Bone marrow (tissue), 2 donors: ENCODE measurements at regions not wholly inside any gene's neighbourhood (a gene's known extent, or its start where the extent isn't known, plus 50 kb on each side); places are given as distances from the start of the nearest gene placed in this dataset.

Experiments
- DNase-seq, 2 donors: peaks; one replicate each; lab custom pipeline; 2025; lab: John Stamatoyannopoulos, UW

DNA sequence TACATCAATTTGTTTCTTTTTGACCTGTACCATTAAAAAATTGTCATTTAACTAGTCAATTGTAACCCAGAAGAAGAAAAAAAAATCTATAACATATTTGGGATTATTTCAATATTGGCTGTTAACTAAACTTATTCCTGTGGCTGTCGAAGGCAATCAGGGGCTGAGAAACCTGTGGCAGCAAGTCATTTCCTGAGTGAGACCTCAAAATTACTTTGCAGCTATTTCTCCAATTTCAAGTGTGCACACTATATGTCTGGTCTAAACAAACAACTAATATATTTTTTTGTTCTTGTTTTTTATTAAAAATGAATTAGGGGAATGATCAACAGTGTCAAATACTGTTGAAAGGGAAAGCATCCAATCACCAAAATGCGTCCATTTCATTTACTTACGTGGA, 1357.6 kb upstream of the B3GALT2 start:
- DNase-seq = no peak

DNA sequence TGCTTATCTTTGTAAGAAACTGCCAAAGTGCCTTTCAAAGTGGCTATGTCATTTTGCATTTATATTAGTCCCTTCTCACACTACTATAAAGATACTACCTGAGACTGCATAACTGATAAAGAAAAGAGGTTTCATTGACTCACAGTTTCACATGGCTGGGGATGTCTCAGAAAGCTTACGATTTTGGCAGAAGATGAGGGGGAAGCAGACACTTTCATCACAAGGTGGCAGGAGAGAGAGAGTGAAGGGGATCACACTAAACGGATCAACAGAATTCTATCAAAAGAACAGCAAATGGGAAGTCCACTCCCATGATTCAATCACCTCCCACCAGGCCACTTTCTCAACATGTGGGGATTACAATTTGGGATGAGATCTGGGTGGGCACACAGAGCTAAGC, 1352.0 kb upstream of the B3GALT2 start:
- DNase-seq = no peak

DNA sequence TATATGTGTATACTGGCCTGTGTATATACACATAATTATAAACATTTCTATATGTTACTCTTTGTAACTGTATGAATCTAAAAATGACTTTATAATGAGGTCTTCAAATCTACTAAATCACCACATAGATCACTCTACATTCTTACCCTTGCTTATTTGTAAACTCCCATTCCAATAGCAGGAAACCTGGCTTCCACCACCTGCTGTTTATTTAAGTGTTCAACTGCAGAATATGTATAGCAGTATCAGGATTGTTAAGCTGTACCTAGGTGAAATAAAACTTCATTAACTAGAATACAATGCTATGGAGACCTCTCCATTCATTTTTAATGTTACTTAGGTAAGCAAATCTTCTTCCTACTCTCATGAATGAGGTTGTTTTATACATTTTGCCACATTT, 1351.1 kb upstream of the B3GALT2 start:
- no peak for DNase-seq

DNA sequence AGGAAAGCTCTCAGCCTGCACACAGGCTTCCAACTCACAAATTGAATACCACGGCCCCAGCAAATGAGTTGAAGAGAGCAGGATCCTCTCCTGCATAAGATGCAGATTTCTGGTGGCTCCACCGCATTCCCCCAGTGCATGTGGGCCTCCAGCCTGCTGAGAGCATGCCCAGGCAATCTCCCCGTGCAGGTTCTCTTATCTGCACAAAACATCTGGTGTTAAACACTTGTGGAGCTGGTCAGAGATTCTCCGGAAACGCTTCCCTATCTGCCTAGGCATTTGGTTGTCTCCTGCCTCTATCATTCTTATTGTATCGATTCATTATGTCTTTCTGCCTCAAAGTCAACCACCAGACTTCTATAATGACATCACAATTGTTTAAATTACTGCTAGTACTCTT, 1349.0 kb upstream of the B3GALT2 start:
- no peak for DNase-seq

DNA sequence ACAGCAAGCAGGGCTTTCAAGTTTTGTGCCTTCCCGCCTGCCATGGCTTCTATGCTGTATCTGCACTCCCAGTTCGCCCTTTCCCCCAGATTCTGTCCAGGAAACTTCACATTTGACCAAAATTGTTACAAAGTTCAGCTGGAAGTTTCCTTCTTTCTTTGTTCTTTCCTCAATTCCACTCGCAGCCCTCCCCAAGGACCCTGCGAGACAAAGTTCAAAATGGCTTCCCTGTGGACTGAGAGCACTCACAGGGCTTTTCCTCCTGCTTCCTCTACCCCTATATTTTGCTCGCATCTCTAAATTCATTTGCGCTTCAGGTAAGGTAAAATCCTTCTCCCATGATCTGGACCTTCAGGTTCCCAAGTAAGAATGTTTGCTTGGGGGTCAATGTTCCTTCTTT, 1348.4 kb upstream of the B3GALT2 start:
- no peak for DNase-seq

DNA sequence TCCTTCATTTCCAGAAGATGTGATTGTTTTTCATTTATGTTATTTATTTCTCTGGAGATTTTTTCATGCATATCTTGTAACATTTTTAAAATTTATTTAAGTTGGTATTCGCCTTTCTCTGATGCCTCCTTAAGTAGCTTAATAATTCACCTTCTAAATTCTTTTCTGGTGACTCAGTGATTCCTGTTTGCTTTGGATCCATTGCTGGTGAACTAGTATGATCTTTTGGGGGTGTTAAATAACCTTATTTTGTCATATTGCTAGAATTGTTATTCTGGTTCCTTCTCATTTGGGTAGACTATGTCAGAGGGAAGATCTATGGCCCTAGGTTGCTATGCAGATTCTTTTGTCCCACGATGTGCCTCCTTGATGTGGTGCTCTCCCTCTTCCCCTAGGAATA, 1347.2 kb upstream of the B3GALT2 start:
- no peak for DNase-seq

DNA sequence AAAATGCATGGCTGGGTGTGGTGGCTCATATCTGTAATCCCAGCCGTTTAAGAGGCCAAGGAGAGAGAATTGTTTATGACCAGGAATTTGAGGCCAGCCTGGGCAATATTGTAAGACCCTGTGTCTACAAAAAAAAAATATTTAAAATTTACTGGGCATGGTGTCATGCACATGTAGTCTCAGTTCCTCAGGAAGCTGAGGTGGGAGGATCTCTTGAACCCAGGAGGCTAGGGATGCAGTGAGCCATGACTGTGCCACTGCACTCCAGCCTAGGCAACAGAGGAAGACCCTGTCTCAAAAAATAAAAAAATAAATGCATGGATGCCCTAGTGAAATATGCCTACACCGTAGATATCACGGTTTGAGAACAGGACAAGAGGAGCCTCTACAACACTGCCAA, 1331.2 kb upstream of the B3GALT2 start:
- DNase-seq = no peak

DNA sequence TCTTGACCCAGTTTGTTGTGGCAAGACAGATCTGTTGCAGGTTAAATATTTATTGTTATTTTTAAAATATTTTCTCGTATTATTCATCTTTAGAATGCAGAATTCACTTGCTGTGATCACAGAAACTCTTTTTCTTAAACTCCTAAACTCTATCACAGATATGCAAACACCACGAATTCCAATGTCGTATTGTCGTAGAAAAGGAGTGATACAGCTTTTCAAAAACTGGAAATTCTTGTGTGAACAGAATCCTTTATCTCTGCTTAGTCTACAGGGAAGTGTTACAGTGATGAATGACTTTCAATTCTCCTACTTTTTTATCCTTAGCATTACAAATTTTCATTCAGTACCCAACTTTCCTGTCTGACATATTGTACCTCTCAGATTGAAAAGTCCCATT, 1329.5 kb upstream of the B3GALT2 start:
- no peak for DNase-seq

DNA sequence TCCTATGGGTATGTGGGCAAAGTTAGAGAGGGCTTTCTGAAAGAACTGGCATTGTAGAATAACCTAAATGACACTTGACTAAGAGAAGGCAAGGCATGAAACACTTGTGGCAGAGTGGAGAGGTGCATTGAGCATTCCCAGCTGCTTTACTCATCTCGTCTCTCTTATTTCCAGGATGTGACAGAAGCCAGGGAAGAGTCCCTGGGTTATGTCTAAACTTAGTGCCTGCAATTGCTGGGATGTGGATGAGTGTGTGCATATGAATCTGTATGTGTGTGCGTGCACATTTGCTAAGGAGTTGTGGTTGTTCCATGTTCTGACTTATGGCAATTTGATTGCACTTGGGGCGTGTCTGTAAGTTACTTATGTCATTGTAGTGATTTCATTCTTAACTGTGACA, 1326.5 kb upstream of the B3GALT2 start:
- DNase-seq = no peak

DNA sequence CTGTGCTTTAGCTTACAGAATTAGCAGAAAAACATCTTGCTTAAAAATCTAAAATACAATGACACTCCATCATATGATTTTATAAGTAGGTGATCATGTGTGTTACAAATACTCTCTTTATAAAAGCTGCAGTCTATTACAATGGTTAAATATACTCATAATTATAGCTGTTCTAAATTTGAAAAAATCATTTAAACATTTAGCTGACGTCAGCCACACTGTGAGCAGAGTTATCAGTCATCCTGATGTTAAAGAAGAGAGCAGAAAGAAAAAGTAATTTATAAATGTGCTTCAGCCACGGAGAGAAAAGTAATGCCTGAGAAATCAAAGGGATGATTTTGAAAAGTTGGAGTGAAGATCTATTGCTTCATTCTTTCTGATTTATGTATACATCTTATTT, 1325.9 kb upstream of the B3GALT2 start:
- no peak for DNase-seq

DNA sequence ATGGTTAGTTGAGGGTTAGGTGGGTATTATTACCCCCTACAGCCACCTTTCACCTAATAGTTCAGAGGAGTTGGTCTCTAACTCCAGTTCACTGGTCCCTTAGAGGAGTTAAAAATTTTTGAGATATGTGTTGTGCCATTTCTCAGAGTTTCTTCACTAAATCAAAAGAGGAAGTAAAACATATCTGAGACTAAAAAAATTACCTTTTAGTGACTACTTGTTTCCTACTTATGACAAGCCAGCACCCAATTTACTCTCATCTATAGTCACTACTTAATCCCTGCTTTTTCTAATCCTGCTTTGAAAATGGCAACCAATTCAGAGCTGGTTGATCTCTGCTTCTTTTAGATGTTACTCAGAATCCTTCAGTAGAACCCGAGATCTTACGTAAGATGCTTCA, 1316.8 kb upstream of the B3GALT2 start:
- DNase-seq = no peak

DNA sequence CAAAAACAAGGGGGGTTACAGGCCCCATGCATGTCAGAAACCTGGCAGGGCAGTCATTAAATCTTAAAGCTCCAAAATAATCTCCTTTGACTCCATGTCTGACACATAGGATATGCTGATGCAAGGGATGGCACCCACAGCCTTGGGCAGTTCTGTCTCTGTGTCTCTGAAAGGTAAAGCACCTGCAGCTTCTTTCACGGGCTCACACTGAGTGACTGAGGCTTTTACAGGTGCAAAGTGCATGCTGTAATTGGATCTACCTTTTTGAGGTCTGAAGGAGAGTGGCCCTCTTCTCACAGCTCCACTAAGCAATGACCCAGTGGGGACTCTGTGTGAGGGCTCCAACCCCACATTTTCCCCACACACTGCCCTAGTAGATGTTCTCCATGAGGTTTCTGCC, 1309.0 kb upstream of the B3GALT2 start:
- no peak for DNase-seq

DNA sequence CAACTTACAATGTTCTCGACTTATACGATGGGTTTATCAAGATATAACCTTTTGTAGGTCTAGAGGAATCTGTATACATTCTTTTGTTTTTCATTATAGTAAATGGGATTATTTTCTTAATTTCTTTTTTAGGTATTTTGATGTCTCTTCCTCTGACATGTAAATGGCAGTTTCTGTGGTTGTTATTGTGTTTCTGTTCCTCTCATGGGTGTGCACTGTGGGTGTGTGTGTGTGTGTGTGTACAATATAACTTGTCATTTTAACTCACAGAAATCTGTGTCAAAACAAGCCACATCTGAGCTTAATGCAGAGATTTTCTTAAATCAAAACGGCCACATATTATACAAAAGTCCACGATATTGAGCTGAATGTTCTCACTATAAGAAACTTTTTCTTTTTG, 1300.8 kb upstream of the B3GALT2 start:
- no peak for DNase-seq

DNA sequence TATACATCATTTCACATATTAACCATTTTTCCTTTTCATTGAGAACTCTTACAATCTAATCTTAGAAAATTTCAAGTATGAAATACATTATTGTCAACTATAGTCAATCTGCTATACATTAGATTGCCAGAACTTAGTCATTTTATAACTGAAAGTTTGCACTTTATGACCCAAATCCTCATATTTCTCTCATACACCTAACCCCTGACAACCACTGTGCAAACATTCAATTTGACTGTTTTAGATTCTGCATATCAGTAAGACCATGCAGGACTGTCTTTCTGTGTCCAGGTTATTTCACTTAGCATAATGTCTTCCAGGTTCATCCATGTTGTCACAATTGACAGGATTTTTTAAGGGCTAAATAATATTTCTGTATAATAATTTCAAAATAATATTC, 1299.0 kb upstream of the B3GALT2 start:
- DNase-seq = no peak

DNA sequence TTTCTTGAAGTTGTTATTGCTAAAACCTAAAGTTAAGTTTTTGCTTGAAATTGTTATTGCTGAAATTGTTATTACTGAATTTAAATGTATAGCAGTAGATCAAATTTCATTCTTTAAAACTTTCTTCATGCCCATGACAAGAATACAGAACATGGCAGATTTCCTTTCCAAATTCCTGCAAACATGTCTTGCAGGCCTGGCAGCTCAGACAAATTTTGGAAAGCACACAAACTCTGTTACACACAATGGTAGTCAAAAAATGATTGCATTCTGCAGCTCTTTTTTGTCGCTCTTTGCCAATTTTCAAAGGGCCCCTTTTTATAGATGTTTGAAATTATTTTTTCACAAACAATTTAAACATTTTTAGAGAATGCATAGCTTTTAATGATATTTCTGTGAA, 1292.3 kb upstream of the B3GALT2 start:
- DNase-seq = no peak

DNA sequence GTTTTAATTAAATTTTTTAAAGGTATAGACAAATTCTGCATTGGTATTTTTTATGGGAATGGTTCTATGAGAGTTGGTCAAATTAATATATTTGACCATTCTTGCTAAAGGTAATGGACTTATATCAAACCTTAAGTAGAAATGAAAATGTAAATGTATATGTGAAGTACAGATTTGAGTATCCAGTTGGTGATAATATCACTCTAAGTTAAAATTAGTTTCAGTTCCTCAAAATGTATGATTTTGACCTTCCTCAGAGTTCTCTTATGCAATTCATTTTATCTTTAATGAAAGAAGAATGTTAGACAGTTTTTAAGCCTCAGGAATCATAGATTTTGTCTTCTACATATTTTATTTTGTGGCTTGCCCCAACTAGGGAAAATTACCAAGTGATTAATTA, 1291.5 kb upstream of the B3GALT2 start:
- DNase-seq = no peak

DNA sequence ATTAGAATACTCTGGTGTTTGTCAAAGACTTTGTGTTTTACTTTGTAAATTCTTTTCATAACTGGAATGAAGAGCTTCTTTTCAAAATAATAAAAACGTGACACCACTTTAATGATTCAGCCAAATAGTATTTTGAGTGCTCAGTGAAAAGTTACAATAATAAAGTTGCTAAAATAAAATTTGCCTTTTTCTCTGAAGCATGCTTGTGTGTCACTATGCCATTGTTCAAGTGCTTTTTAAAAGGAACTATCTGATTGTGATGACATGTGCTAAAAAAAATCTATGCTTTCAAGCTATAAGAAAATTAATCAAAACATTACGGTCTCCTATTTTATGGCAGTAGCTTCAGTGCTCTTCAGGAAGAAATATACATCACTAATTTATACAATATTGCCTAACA, 1290.5 kb upstream of the B3GALT2 start:
- no peak for DNase-seq

DNA sequence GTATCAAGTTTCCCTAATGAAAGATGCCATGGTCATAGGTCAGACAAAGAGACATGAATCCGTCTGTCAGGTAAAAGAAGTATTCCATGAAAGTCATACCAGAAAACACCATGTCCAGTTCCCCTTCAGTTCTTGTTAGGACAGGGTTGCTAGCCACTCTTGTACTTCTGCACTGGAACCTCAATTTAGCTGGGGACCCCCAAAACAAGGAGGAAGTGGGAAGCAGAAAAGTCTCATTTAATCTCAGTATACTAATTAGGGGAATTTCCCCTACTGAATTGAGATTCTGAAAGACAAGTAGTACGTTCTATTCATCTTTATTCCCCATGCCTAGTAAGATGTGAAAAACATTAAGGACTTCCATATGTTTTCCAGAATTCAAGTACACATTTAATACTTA, 1289.9 kb upstream of the B3GALT2 start:
- no peak for DNase-seq

DNA sequence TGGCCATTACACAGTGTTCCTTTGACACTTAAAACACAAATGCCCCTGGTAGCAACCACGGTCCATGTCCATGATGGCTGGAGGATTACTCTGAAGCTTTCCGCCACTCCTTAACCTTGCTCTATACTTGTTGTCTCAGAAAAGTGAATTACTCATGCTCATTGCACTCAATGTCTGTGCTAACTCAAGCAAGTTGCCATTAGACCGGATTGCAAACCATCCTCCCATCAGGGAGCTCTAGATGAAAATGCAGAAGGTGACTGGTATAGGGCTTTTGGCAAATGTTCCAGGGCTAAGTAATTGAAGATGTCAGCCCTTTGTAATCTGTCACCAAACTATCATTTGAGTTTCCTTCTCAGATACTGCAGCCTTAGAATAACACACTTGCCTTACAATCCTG, 1288.3 kb upstream of the B3GALT2 start:
- DNase-seq = no peak

DNA sequence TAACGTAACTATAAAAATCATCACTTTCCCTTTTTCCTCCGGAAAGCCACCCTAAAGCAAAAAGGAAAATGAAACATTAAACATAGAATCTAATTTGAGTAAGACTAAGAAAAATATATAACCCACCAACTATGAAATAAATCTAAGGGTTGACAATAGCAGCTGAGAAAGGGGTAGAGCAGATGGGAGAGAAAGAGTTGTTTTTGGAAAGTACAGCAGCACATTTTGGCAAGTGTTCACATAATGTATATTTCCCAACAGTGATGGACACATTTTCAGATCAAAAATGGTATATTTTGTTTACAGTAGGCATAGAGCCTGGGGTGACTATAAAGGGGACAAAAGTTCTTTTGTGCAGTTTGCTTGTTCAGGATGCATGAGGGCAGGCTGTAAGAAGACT, 1287.4 kb upstream of the B3GALT2 start:
- DNase-seq = no peak

DNA sequence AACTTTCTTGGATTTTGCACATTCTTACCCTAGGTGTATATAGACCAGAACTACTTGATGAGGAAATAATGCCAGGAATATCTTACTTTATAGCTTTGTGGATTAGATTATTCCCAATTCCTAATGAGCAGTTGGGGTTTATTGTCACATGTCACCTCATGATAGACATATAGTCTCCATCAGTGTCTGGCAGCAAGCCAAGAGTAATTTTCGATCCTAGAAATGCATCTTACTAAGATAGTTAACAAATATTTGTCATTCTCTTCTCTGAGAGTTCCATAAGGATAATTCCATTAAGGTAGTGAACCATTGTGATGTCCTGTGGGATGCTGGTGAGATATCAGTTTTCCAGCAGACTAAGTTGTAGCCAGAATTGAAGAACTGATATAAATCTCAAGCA, 1282.9 kb upstream of the B3GALT2 start:
- no peak for DNase-seq

DNA sequence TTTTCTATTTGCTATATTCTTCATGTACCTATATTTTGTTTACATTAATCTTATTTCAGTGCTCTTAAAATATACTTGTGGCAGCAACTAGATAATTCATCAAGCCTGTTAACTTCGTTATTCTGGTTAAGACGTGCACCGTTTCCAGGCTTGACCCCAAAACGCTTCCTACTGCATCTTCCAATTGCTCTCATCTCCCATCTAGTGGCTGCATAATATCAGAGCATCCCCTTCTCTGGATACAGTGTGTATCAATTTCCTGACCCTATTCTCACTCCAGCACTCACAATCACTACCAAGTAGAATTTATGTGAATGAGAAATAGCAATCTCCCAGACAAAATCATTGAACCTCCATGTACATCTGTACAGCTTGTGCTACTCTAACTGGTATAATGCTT, 1280.3 kb upstream of the B3GALT2 start:
- no peak for DNase-seq

DNA sequence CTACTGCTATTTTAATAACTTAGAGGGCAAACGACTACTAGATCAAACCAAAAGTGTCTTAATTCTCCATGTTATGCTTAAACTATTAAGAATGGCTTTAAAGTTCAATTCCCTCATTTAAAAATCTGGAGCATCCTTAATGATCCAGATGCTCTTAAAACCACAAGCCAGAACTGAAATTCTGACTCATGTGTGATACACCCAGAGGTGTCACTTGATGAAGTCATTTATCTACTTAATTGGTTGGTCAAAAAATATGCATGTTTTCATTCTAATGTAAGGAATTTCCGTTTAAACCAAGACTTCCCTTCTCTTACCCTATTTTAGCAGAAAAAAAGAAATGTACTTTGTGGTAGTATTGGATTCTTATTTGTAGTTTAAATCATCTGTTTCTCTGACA, 1261.2 kb upstream of the B3GALT2 start:
- DNase-seq = no peak

DNA sequence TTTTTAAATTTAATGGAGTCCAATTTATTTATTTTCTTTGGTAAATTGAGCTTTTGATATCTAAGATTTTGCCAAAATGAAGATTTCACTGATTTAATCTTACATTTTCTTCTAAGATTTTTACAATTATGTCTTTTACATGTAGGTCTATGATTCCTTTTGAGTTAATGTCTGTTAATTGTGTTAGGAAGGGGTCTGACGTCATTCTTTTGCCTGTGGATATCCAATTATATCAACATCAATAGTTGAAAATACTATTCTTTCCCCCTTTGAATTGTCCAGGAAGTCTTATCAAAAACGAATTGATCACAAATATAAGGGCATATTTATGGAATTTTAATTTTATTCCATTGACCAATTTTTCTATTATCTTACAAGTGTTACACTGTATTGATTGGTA, 1258.8 kb upstream of the B3GALT2 start:
- DNase-seq = no peak

DNA sequence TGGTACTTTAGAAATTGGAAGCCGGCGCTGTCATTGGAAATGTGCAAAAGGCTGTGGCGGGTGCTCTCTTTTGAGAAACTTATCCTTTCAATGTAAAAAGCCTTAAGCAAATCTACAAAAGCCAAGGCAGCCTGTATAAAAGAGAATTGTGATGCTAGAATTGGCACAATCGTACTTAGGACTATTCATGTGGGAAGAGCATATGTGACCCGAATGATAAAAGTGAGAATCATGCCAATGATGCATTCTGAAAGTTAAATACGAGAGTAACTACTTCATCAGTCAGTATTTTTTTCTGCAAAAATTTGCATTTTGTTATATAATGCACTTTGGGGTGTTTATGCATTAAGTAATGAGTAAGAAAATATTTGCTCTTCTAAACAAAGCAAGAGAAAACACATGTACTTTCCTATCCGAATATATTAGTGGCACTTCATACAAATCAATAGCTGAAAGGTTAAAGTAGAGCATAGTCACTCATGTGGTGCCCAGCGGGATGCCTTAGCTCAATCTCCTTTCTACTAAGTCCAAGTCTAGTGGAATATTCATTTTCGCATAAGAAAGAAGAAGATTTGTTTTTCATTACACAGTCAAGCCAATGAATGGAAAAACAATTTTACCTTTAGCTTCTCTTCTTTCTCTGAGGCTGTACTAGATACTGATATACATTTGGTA, 1256.6 kb upstream of the B3GALT2 start:
- no peak for DNase-seq
